Kidney tubule cell (primary cell): ENCODE measurements at regions not wholly inside any gene's neighbourhood (a gene's known extent, or its start where the extent isn't known, plus 50 kb on each side); places are given as distances from the start of the nearest gene placed in this dataset.

Source experiments
- DNase-seq: peaks from one replicate; pipeline ENCODE4 v3.0.0-alpha.2; 2018; ENCODE audit warnings: low spot score

- DNase-seq, result no peak
These were observed 181.9 kb downstream of the SOX9 start for GRCh38 chr17:72302735-72303134.

GRCh38 chr17:72303787-72304733 is 183.2 kb downstream of the SOX9 start:
- DNase-seq, result no peak

- no peak for DNase-seq
These were observed 184.0 kb downstream of the SOX9 start for GRCh38 chr17:72304859-72305258.

GRCh38 chr17:72305472-72305871 is 184.7 kb downstream of the SOX9 start:
- no peak for DNase-seq

GRCh38 chr17:72306037-72306436 is 185.2 kb downstream of the SOX9 start:
- DNase-seq, result no peak

GRCh38 chr17:72307836-72308235 is 187.0 kb downstream of the SOX9 start:
- no peak for DNase-seq

GRCh38 chr17:72308744-72309385 is 188.0 kb downstream of the SOX9 start:
- DNase-seq, result peak; percentile 8

- DNase-seq, result no peak
These were observed 190.2 kb downstream of the SOX9 start for GRCh38 chr17:72311004-72311403.

- DNase-seq, result no peak
These were observed 194.5 kb downstream of the SOX9 start for GRCh38 chr17:72315122-72315913.

- DNase-seq, result no peak
These were observed 197.3 kb downstream of the SOX9 start for GRCh38 chr17:72318131-72318530.

- no peak for DNase-seq
These were observed 201.1 kb downstream of the SOX9 start for GRCh38 chr17:72321896-72322295.

GRCh38 chr17:72332367-72332766 is 211.5 kb downstream of the SOX9 start:
- DNase-seq, result no peak

- no peak for DNase-seq
These were observed 212.8 kb downstream of the SOX9 start for GRCh38 chr17:72333570-72333969.

GRCh38 chr17:72334205-72334604 is 213.4 kb downstream of the SOX9 start:
- peak; percentile 57 for DNase-seq

GRCh38 chr17:72336026-72336803 is 215.4 kb downstream of the SOX9 start:
- DNase-seq, result no peak

- DNase-seq, result no peak
These were observed 215.9 kb downstream of the SOX9 start for GRCh38 chr17:72336804-72337070.

- DNase-seq, result no peak
These were observed 217.5 kb downstream of the SOX9 start for GRCh38 chr17:72338304-72338703.

GRCh38 chr17:72338847-72339790 is 218.3 kb downstream of the SOX9 start:
- peak; percentile 98 for DNase-seq

GRCh38 chr17:72340836-72341235 is 220.0 kb downstream of the SOX9 start:
- peak; percentile 56 for DNase-seq

GRCh38 chr17:72342061-72342460 is 221.2 kb downstream of the SOX9 start:
- no peak for DNase-seq
